ENCODE measurements at regions not wholly inside any gene's neighbourhood (a gene's known extent, or its start where the extent isn't known, plus 50 kb on each side); places are given as distances from the start of the nearest gene placed in this dataset.

- H3K9me1 ChIP-seq (replicated peaks; ENCODE audit: control insufficient read depth, extremely low read depth, insufficient read depth, low read length) = no peaks in the 10 kb centered on the region
- ChIA-PET POLR2A (no interaction called here), CTCF (interaction anchor here (0.8 to 1.3 kb wide), 3 partner anchors 12 to 322 kb away, joined by 3 read pairs; no protein-coding TSS in a partner anchor)
- H2AFZ ChIP-seq (ENCODE audit: low read depth, low read length) = no peak overlapping the region
- BruUV-seq (replicated peaks) = no TSS peak
- no peaks in the 10 kb centered on the region for H3K9me3 ChIP-seq (replicated peaks; ENCODE audit: control insufficient read depth, insufficient read depth, low read length)
- no peak for TF ChIP-seq POLR2AphosphoS5 (IDR thresholded peaks at IDR 0.05; ENCODE audit: insufficient read depth, low read depth, low read length)
- TF ChIP-seq POLR2A (IDR thresholded peaks at IDR 0.05; ENCODE audit: low read depth, low read length) = no peak
- no peak for TF ChIP-seq FOS (IDR thresholded peaks at IDR 0.05; ENCODE audit: borderline replicate concordance, insufficient read depth, low read length)
- TF ChIP-seq JUN (IDR thresholded peaks at IDR 0.05; ENCODE audit: borderline replicate concordance, insufficient read depth, insufficient read length, low read depth) = no peak
- TF ChIP-seq CTCF (IDR thresholded peaks at IDR 0.05; ENCODE audit: extremely low read depth in 1 of 2, insufficient read depth in 1 of 2, low read depth in 1 of 2, low read length in 2 of 2) = no peak
- no peak for TF ChIP-seq GATA2 (IDR thresholded peaks at IDR 0.05; ENCODE audit: insufficient read depth, insufficient read length, low read depth, low read length)
- TF ChIP-seq EZH2 (IDR thresholded peaks at IDR 0.05; ENCODE audit: borderline replicate concordance, low read depth, low read length, severe bottlenecking) = no peak
- TF ChIP-seq MYC (IDR thresholded peaks at IDR 0.05; ENCODE audit: low read depth, low read length) = no peak
- TF ChIP-seq MAX (IDR thresholded peaks at IDR 0.05; ENCODE audit: insufficient read depth, insufficient read length) = no peak
- no peaks in the 10 kb centered on the region for H3K36me3 ChIP-seq (ENCODE audit: control insufficient read depth in 2 of 2, extremely low read depth in 1 of 2, insufficient read depth in 2 of 2, low read length in 2 of 2)
- H3K27ac ChIP-seq (ENCODE audit: insufficient read depth, low read depth, low read length) = no peak overlapping the region
- intact Hi-C loops (cut with micrococcal nuclease) = loop anchor here (5.0 kb wide), 1 partner anchor 221 kb away; no protein-coding TSS in a partner anchor
- dilution Hi-C loops (cut with MboI; ENCODE audit: extremely low pct_ligation_motif_present, low sequenced_read_pairs) = loop anchor here (25.0 kb wide), 1 partner anchor 126 kb away; no protein-coding TSS in a partner anchor
- peaks cover 7% of the 10 kb centered on the region for H3K4me1 ChIP-seq (ENCODE audit: control insufficient read depth, extremely low read depth, insufficient read depth, low read length)
- FAIRE-seq = no peak
- no peak overlapping the region for H3K4me2 ChIP-seq (ENCODE audit: insufficient read depth, low read length)
- no peak overlapping the region for H3K9ac ChIP-seq (replicated peaks; ENCODE audit: extremely low read depth, insufficient read depth, low read length)
- no peaks in the 10 kb centered on the region for H3K27me3 ChIP-seq (ENCODE audit: control insufficient read depth in 2 of 2, insufficient read depth in 2 of 2, low read length in 2 of 2)
- no peaks in the 10 kb centered on the region for H4K20me1 ChIP-seq (replicated peaks; ENCODE audit: control insufficient read depth, extremely low read depth, insufficient read depth, low read length)
- H3K79me2 ChIP-seq (ENCODE audit: control insufficient read depth, insufficient read depth, low read length) = no peaks in the 10 kb centered on the region
- no peak overlapping the region for H3K4me3 ChIP-seq (replicated peaks in 1 of 3; ENCODE audit: insufficient read depth in 1 of 3, low read depth in 1 of 3, low read length in 3 of 3)
- DNase-seq (ENCODE audit: low read depth, low spot score) = no peak
Measured at GRCh38 chr6:71513036-71513435, 224.4 kb downstream of the OGFRL1 start.
